ENCODE measurements at regions not wholly inside any gene's neighbourhood (a gene's known extent, or its start where the extent isn't known, plus 50 kb on each side); places are given as distances from the start of the nearest gene placed in this dataset.

- Mint-ChIP-seq H3K4me3 (peak overlapping the region; percentile 79), H3K27me3 (peaks cover 39% of the 10 kb centered on the region), H3K36me3 (ENCODE audit: low read depth) (no peaks in the 10 kb centered on the region), H3K27ac (peak overlapping the region; percentile 43), H3K4me1 (peaks cover 14% of the 10 kb centered on the region)
- ATAC-seq = peak; percentile 61
- no peaks in the 10 kb centered on the region for H3K9me3 ChIP-seq (ENCODE audit: control insufficient read depth, low read length, poor library complexity, severe bottlenecking)
- no peak for DNase-seq
Observed at GRCh38 chr6:105459049-105459448, 56.2 kb upstream of the PREP start.

GRCh38 chr6:105458551-105458950, 55.7 kb upstream of the PREP start:
- no peak for DNase-seq
- Mint-ChIP-seq H3K4me1 (peaks cover 15% of the 10 kb centered on the region), H3K27ac (no peak overlapping the region)

GRCh38 chr6:105458084-105458483, 55.2 kb upstream of the PREP start:
- no peaks in the 10 kb centered on the region for H3K9me3 ChIP-seq (ENCODE audit: control insufficient read depth, low read length, poor library complexity, severe bottlenecking)
- H3K27ac Mint-ChIP-seq = peak overlapping the region; percentile 27
- peaks cover 19% of the 10 kb centered on the region for H3K4me1 Mint-ChIP-seq
- peak overlapping the region; percentile 28 for H3K4me3 Mint-ChIP-seq
- no peaks in the 10 kb centered on the region for H3K36me3 Mint-ChIP-seq (ENCODE audit: low read depth)
- DNase-seq (no peak), ATAC-seq (no peak)
- peaks cover 40% of the 10 kb centered on the region for H3K27me3 Mint-ChIP-seq

More at GRCh38 chr6:105458551-105458950, 55.7 kb upstream of the PREP start:
- ATAC-seq = peak; percentile 57
- no peaks in the 10 kb centered on the region for H3K9me3 ChIP-seq (ENCODE audit: control insufficient read depth, low read length, poor library complexity, severe bottlenecking)
- Mint-ChIP-seq H3K36me3 (ENCODE audit: low read depth) (no peaks in the 10 kb centered on the region), H3K4me3 (peak overlapping the region; percentile 79), H3K27me3 (peaks cover 40% of the 10 kb centered on the region)

- Mint-ChIP-seq H3K27ac (peak overlapping the region; percentile 71), H3K4me1 (peaks cover 12% of the 10 kb centered on the region), H3K27me3 (peaks cover 40% of the 10 kb centered on the region), H3K4me3 (no peak overlapping the region), H3K36me3 (ENCODE audit: low read depth) (no peaks in the 10 kb centered on the region)
- no peaks in the 10 kb centered on the region for H3K9me3 ChIP-seq (ENCODE audit: control insufficient read depth, low read length, poor library complexity, severe bottlenecking)
- DNase-seq (no peak), ATAC-seq (no peak)
Observed at GRCh38 chr6:105453968-105454367, 51.1 kb upstream of the PREP start.

DNA sequence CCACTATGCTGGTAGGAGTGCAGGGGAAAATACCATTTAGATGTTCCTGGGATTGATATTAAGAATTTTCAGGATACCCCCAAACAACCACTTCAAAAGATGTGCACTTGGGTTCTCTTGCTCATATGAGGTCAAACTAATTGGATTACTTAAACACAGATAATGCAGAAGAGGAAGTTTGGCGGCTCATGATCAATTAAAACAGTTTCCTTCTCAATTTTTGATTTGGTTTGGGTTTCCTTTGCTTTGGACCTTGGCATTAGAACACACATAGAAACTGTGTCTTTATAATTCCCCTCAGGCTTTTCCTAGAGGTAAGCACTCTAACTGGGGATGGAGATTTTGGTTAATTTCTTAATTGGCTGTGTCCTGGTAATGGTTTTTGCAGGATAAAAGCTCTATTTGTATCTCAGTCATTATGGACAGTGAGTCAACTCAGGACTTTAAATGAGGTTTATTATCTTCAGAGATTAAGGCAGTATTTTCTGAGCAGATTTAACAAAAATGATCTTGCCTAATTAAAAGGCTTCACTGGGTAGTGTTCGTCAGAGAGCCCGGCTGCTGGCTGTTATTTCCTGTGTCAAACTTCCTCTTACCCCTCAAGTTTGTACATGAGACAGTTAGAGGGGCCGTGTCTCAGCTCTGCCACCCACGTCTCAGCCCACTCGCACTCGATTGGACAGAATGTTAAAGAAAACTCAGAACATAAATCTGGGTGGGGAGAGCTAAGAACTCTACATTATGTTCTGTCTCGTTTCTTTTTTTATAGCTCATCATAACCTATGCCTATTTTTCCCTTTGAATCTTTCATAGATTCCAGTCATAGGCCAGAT, 50.3 kb upstream of the PREP start:
- ATAC-seq = peak; percentile 77
- H3K27ac Mint-ChIP-seq = peak overlapping the region; percentile 71
- peaks cover 8% of the 10 kb centered on the region for H3K4me1 Mint-ChIP-seq
- H3K4me3 Mint-ChIP-seq = peak overlapping the region; percentile 7
- peaks cover 1% of the 10 kb centered on the region for H3K36me3 Mint-ChIP-seq (ENCODE audit: low read depth)
- no peaks in the 10 kb centered on the region for H3K9me3 ChIP-seq (ENCODE audit: control insufficient read depth, low read length, poor library complexity, severe bottlenecking)
- peak in 2 of 3 donors; percentile 10 to 16 for DNase-seq
- H3K27me3 Mint-ChIP-seq = peaks cover 36% of the 10 kb centered on the region

Measured in T-helper 17 cell (primary cell).